Spleen (tissue), 7 donors: ENCODE measurements at regions not wholly inside any gene's neighbourhood (a gene's known extent, or its start where the extent isn't known, plus 50 kb on each side); places are given as distances from the start of the nearest gene placed in this dataset.

Experiments used
- POLR2A ChIP-seq, 3 donors: fragments of 450-650 bp; IDR thresholded peaks; one replicate each; pipeline ENCODE4 v1.5.1; 2017; ENCODE audit warnings: antibody characterized with exemption in 3 of 3, mild to moderate bottlenecking in 1 of 3
- POLR2AphosphoS5 ChIP-seq, 3 donors: sonication (generic); formaldehyde crosslinking; IDR thresholded peaks; one replicate each; pipeline ENCODE4 v1.5.1; 2017; ENCODE audit warnings: antibody characterized with exemption in 3 of 3
- TF ChIP-seq, protein P1 (sequence below), 11 experiments: fragments of 200-600 bp in 7 of 11; fragments of 450-650 bp in 4 of 11; sonication (generic) in 4 of 11; IDR thresholded peaks in 8 of 11; conservative IDR thresholded peaks in 3 of 11; 1 replicate in 7 of 11; 2 replicates in 4 of 11; pipeline versions ENCODE4 v1.4.0 to v1.8.0; 2016 to 2021; ENCODE audit warnings: antibody characterized with exemption in 11 of 11, inconsistent platforms in 4 of 11, mild to moderate bottlenecking in 1 of 11
- donor health status: DM: no; HTN: no; CAD: no; lungs with moderate emphysema.
- donor health status: DM: no; HTN: no; CAD: no.
- donor health status: DM: no; HTN: no; CAD: no.

- TF ChIP-seq, protein P1, sequence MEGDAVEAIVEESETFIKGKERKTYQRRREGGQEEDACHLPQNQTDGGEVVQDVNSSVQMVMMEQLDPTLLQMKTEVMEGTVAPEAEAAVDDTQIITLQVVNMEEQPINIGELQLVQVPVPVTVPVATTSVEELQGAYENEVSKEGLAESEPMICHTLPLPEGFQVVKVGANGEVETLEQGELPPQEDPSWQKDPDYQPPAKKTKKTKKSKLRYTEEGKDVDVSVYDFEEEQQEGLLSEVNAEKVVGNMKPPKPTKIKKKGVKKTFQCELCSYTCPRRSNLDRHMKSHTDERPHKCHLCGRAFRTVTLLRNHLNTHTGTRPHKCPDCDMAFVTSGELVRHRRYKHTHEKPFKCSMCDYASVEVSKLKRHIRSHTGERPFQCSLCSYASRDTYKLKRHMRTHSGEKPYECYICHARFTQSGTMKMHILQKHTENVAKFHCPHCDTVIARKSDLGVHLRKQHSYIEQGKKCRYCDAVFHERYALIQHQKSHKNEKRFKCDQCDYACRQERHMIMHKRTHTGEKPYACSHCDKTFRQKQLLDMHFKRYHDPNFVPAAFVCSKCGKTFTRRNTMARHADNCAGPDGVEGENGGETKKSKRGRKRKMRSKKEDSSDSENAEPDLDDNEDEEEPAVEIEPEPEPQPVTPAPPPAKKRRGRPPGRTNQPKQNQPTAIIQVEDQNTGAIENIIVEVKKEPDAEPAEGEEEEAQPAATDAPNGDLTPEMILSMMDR (IDR thresholded peaks at IDR 0.05 in 8 of 11, conservative IDR thresholded peaks at IDR 0.05 in 3 of 11): no peak
- TF ChIP-seq POLR2AphosphoS5 (IDR thresholded peaks at IDR 0.05) (no peak), POLR2A (IDR thresholded peaks at IDR 0.05) (no peak)
Observed at GRCh38 chr13:72530471-72530870, 197.0 kb downstream of the MZT1 start.
